NCI-H82 (cell line): ENCODE measurements at regions not wholly inside any gene's neighbourhood (a gene's known extent, or its start where the extent isn't known, plus 50 kb on each side); places are given as distances from the start of the nearest gene placed in this dataset.

Experiments used
- DNase-seq: peaks from one replicate; lab custom pipeline; 2025; lab: John Stamatoyannopoulos, UW

DNA sequence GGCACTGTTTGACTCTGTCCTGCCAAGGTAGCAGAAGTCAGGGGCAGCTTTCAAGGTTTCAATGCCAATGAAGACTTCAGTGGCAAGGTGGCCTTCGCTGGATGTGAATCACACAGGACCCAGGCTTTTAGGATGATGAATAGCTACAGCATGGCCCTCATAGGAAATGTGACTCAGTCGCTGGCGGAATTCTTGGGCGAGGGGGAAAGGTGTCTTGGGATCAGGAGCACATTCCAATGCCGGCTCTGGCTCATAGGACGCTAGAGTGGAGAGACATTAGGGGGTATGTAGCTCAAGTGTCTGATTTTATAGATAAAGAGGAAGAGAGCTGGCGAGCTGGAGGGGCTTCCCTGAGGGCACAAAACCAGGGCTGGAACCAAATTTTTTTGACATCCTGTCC, 68.6 kb downstream of the SMIM21 start:
- DNase-seq, result no peak

DNA sequence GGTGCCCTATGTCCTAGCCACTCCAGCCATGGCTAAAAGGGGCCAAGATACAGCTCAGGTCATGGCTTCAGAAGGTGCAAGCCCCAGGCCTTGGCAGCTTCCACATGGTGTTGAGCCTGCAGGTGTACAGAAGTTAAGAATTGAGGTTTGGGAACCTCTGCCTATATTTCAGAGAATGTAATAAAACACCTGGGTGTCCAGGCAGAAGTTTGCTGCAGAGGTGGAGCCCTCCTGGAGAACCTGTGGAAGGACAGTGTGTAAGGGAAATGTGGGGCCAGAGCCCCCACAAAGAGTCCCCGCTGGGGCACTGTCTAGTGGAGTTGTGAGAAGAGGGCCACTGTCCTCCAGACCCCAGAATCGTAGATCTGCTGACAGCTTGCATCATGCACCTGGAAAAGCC, 74.1 kb downstream of the SMIM21 start:
- DNase-seq, result no peak

DNA sequence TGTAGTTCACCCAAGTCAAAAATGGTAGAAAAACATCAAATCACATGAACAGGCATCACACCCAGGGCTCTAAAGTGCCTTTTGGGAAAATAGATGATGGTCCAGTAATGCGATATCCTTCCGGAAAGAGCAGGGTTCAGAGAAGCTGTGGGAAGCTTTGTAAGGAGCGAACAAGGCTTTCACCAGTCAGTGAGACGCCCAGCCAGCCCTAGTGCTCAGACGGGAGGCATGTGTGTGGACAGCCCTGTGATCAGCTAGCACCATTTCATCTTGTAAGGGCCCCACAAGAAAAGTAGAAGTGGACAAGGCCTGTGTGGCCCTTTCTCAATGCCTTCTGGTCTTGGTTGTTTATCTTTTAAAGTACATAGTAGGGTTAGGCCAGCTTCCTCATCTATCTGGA, 76.1 kb downstream of the SMIM21 start:
- DNase-seq, result no peak

DNA sequence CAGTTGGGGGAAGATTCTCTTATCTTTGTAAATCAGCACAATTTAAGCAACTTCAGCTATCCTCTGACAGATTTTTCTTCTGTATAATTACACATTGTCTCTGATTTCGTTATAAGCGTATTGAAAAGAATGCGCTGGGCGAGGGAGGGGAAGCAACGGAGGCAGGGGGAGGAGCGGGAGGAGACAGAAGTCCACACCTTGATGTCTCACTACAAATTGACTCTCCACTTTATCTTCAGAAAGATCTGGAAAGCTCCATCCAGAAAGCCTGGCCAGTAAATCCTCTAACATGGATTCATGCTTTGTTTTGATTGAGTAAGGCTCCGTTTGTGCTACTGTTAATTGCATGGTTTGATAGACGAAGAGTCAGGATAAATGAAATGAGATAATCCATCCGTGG, 76.6 kb downstream of the SMIM21 start:
- DNase-seq, result no peak

DNA sequence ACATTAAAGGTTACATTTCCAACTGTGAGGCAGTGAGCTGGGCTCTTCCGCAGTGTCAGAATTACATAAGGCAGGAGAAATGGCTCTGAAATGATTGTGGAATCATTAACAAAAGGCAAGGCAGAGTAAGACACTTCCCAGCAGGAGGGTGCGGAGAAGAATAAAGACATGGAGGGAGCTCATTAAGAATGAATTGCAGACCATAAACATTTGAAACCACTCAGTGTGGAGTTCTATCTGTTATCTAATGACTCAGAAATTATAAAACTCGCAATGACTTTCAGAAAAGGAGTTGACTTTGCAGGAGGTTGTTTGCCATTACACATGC, 77.0 kb downstream of the SMIM21 start:
- no peak for DNase-seq

DNA sequence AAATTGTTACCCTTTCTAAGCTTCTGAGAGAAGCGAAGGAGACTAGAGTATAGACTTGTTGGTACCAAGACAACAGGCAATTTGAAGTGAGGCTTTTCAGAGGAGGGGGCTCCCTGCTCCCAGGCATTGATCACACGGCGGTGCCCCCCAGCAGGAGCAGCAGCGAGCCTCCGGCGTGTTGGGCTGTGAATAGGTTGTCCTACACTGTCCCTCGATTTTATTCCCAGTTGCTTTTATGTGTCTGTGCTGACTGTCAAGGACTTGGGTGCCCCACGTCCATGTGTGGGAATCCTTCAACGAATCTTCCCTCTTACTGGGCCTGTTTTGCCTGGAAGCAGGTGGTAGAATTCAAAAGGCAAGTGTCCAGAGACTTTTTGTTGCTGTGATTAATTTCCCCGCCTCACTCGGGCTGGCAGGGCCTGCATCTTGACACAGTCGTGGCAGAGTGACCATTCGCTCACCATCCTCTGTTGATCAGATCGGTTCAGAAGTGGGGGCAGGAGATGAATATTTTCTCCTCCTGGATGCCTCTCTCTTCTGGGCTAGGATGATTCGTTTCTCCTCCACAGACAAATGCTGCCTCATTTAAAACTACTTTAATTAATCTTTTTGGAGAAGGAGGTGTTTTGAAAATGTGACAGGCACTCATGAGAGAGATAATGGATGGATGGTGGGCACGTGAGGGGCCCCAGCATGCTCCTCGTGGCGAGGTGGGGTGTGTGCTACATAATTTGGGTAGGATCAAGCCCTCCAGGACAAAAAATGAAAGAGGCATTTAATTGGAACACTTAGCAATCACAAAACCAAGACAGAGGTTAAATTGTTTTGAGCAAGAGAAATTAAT, 77.6 kb downstream of the SMIM21 start:
- DNase-seq, result no peak

DNA sequence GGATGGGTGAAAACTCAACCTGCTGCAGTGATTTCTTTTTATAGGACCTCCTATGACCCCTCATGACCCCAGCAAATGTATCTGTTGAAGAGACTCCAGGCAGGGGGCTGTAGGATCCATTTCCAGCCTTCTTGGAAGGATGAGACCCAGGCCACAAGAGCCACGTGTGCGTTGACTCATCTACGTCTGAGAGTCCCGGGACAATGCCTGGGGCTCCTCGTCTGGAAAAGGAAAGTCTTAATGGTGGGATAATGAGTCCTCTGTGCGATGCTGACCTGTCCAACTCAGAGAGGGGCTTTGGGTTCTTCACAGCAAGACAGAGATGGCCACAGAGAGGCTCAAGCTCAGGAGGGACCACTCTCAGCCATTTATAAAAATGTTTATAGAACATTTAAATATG, 80.8 kb downstream of the SMIM21 start:
- DNase-seq, result no peak

DNA sequence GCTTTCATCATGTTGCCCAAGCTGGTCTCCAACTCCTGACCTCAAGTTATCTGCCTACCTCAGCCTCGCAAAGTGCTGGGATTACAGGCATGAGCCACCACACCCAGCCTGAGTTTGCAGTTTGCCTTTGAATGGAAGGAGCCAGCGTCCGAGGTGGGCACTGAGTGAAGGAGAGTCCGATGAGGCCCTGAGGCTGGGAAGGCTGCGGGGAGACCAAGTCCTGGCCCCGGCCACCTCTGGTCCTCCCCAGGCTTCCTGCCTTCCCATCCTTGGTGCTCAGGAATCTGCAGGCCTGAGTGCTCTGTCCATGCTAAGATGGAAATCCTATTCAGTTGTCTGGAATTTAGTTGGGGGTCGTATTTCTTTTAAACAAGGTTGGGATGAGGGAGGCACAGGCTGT, 82.9 kb downstream of the SMIM21 start:
- no peak for DNase-seq

DNA sequence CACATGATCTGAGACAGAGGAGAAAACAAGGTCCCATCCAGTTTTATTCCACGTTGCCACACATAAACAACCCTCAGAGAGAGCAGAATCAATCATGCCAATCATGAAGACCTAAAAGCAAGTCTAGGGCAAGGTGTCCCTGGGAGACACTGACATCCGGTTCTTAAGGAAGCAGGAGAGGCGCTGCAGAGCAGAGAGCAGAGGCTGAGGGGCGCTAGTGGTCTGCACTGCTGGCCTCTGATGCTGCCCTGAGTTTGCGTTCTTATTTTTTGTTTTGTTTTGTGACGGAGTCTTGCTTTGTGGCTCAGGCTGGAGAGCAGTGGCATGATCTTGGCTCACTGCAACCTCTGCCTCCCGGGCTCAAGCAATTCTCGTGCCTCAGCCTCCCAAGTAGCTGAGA, 83.3 kb downstream of the SMIM21 start:
- DNase-seq, result no peak

DNA sequence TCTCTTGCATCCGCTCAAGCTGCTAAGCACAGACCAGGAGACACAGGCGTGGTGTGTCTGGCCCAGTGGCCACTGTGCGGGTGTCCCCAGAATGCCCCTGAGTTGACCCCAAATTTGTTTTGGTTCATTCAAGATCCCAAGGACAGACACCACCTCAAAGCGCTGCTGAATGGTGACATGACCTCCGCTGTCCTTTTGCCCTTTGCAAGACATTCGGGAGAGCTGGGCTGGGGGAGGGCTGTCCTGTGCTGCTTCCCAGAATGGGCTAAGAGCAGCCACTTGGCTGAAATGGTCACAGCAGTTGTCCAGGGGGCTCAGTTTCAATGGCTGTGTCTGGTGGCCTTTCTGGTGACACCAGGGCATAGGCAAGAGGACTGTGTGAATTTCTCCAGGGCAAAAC, 84.1 kb downstream of the SMIM21 start:
- DNase-seq, result no peak

DNA sequence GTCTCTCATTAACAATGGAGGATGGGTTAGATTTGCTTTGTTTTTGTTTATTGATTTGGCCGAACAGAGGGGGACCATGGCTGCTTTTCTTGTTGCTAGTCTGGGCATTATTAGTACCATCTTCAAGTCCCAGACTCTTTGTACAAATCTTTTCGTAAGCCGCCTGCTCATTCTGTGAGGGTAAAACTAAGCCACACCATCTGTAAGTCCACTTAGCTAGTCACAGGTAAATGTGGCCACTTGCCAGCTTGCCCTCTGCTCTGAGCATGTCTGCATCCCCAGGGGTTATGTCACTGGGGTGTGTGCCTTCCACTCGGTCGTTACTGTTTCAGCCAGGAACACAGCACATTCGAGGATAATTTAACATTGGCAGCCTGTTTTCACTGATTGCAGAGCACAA, 85.6 kb downstream of the SMIM21 start:
- DNase-seq, result peak; percentile 20

DNA sequence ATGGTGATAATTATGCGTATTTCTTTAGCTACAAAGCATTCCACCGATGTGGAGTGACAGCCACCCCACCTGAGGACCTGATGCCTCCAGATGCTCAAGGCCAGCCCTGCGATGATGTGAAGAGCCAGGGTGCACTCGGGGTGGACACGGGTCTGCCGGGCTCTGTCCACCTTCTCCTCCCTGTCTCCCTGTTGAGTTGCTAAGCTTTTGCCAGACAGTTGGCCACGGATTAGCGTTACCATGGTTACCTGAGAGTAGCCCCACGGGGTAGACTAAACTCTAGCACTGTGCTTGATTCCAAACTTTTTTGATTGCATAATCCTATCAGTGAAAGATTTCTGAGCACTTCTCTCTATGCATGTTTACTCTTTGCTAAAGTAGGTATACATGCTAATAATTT, 86.2 kb downstream of the SMIM21 start:
- DNase-seq, result peak; percentile 50

DNA sequence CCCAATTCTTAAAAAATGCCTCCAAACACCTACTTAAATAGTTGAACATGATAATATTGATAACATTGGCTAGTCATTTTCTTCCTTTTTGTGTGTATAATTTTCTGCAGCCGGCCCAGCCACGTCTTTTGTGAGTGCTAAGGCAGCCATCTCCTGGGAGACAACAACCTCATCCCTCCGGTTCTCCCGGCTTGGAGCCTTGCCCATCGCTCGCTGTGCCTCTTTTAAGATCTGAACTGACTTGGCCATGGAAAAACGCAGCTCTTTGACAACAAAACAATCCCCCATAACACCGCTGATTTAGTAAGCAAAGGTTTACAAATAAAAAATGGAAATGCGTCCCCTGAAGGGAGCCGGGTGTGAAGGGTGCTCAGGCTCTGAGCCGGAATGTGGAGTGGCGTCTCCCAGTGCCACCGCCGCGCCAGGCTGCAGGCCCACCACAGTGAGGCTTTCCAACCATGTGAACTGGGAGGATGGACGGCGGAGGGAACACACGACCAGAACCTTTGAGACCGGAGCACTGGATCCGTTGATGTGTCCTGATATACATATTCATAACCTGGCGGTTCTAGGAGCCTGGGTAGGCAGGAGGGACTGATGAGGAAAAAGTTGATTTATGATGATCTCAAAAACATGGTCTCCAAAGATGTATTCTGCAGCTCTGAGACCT, 87.4 kb downstream of the SMIM21 start:
- DNase-seq, result no peak
